C4-2B (cell line): ENCODE measurements at regions not wholly inside any gene's neighbourhood (a gene's known extent, or its start where the extent isn't known, plus 50 kb on each side); places are given as distances from the start of the nearest gene placed in this dataset.

Source experiments
- CTCF ChIP-seq: fragments of 450-650 bp; conservative IDR thresholded peaks from 2 replicates; pipeline ENCODE4 v1.5.1; 2017; ENCODE audit warnings: mild to moderate bottlenecking
- ZFX ChIP-seq: fragments of 450-650 bp; IDR thresholded peaks from 2 replicates; pipeline ENCODE4 v1.6.1; 2017

- no peak for TF ChIP-seq CTCF
- no peak for TF ChIP-seq ZFX
These were observed 67.2 kb upstream of the IFNGR1 start for GRCh38 chr6:137286368-137286767.
